ENCODE measurements at regions not wholly inside any gene's neighbourhood (a gene's known extent, or its start where the extent isn't known, plus 50 kb on each side); places are given as distances from the start of the nearest gene placed in this dataset.

- H3K4me1 ChIP-seq: no peaks in the 10 kb centered on the region
- peaks cover 65% of the 10 kb centered on the region for H3K27me3 ChIP-seq (ENCODE audit: low read depth)
- no peak overlapping the region for H3K27ac ChIP-seq (replicated peaks)
- no peak overlapping the region for H3K4me3 ChIP-seq
- DNase-seq: no peak
- intact Hi-C loops (cut with micrococcal nuclease): no loop called here
- no peaks in the 10 kb centered on the region for H3K9me3 ChIP-seq (replicated peaks)
- no peak for TF ChIP-seq CTCF (IDR thresholded peaks at IDR 0.05; ENCODE audit: borderline replicate concordance)
- no peaks in the 10 kb centered on the region for H3K36me3 ChIP-seq
Observed at GRCh38 chr19:30815889-30816580, 443.9 kb downstream of the ZNF536 start.

GRCh38 chr19:30812099-30812678 is 440.0 kb downstream of the ZNF536 start:
- H3K36me3 ChIP-seq: no peaks in the 10 kb centered on the region
- H3K4me1 ChIP-seq: no peaks in the 10 kb centered on the region
- TF ChIP-seq CTCF (IDR thresholded peaks at IDR 0.05; ENCODE audit: borderline replicate concordance): no peak
- H3K27me3 ChIP-seq (ENCODE audit: low read depth): peaks cover 81% of the 10 kb centered on the region
- H3K9me3 ChIP-seq (replicated peaks): peaks cover 8% of the 10 kb centered on the region
- no peak for DNase-seq
- intact Hi-C loops (cut with micrococcal nuclease): no loop called here
- H3K27ac ChIP-seq (replicated peaks): no peak overlapping the region
- no peak overlapping the region for H3K4me3 ChIP-seq

- no peak for DNase-seq
- no peaks in the 10 kb centered on the region for H3K36me3 ChIP-seq
- peaks cover 12% of the 10 kb centered on the region for H3K9me3 ChIP-seq (replicated peaks)
- TF ChIP-seq CTCF (IDR thresholded peaks at IDR 0.05; ENCODE audit: borderline replicate concordance): no peak
- H3K27ac ChIP-seq (replicated peaks): no peak overlapping the region
- intact Hi-C loops (cut with micrococcal nuclease): no loop called here
- no peaks in the 10 kb centered on the region for H3K4me1 ChIP-seq
- peaks cover 87% of the 10 kb centered on the region for H3K27me3 ChIP-seq (ENCODE audit: low read depth)
- no peak overlapping the region for H3K4me3 ChIP-seq
Observed at GRCh38 chr19:30811397-30812098, 439.4 kb downstream of the ZNF536 start.

- intact Hi-C loops (cut with micrococcal nuclease): no loop called here
- peaks cover 12% of the 10 kb centered on the region for H3K9me3 ChIP-seq (replicated peaks)
- TF ChIP-seq CTCF (IDR thresholded peaks at IDR 0.05; ENCODE audit: borderline replicate concordance): no peak
- H3K36me3 ChIP-seq: no peaks in the 10 kb centered on the region
- H3K27ac ChIP-seq (replicated peaks): no peak overlapping the region
- H3K27me3 ChIP-seq (ENCODE audit: low read depth): peaks cover 95% of the 10 kb centered on the region
- no peak overlapping the region for H3K4me3 ChIP-seq
- no peaks in the 10 kb centered on the region for H3K4me1 ChIP-seq
- no peak for DNase-seq
Observed at GRCh38 chr19:30810726-30811125, 438.5 kb downstream of the ZNF536 start.

GRCh38 chr19:30807278-30807677 is 435.1 kb downstream of the ZNF536 start:
- H3K36me3 ChIP-seq: no peaks in the 10 kb centered on the region
- H3K9me3 ChIP-seq (replicated peaks): peaks cover 12% of the 10 kb centered on the region
- intact Hi-C loops (cut with micrococcal nuclease): no loop called here
- no peak for TF ChIP-seq CTCF (IDR thresholded peaks at IDR 0.05; ENCODE audit: borderline replicate concordance)
- H3K27me3 ChIP-seq (ENCODE audit: low read depth): peaks cover 95% of the 10 kb centered on the region
- no peak overlapping the region for H3K27ac ChIP-seq (replicated peaks)
- H3K4me1 ChIP-seq: no peaks in the 10 kb centered on the region
- no peak for DNase-seq
- no peak overlapping the region for H3K4me3 ChIP-seq

Measured in left ventricle myocardium inferior (tissue), 1 donor.